ENCODE measurements at regions not wholly inside any gene's neighbourhood (a gene's known extent, or its start where the extent isn't known, plus 50 kb on each side); places are given as distances from the start of the nearest gene placed in this dataset.

DNA sequence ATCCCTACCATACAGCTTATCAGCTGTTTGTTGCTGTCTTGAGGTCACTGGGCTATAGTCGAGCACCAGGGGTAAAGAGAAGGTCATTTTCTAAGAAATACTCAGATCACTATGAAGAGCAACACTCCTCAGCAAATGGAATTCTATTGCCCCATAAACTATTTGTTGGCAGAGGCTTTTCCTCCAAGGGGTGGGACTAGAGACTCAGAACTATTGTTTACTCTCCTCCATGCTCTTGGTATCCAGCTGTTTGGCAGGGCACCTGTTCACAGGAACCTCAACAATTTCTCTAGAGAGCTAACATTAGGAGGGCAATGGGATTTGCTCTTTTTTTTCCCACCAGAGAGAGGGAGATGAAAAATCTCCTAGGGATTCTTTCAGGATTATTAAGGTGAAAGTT is 249.1 kb upstream of the SPRED2 start:
- TF ChIP-seq CTCF (IDR thresholded peaks at IDR 0.05; ENCODE audit: insufficient read depth, low read depth, low read length) (no peak), EZH2 (IDR thresholded peaks at IDR 0.05; ENCODE audit: insufficient read depth, low read length) (no peak)
